ENCODE measurements at regions not wholly inside any gene's neighbourhood (a gene's known extent, or its start where the extent isn't known, plus 50 kb on each side); places are given as distances from the start of the nearest gene placed in this dataset.
"Not testable (repeated sequence)": the region's sequence is repeated elsewhere in the genome, so short reads cannot be mapped to it uniquely, and the experiment has no call there.

DNA sequence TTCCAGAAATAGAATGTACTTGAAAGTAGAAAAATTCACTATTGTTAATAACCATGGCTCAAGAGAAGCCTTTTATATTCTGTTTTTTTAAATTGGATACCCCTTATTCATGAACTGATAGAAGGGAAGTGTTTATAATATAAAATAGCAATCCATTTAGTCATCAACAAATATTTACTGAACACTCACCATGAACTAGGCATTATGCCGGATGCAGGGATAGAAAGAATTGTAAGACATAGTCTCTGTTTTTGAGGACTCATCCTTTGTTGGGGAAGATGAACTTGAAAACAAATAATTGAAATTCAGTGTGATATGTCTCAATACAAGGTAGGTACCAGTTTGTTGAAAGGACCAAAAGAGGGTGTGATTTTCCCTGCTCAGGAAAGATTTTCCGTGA lies 160.9 kb upstream of the SATB1 start:
- DNase-seq = no peak

GRCh38 chr3:18585004-18585968 lies 160.1 kb upstream of the SATB1 start:
- DNase-seq = no peak

DNA sequence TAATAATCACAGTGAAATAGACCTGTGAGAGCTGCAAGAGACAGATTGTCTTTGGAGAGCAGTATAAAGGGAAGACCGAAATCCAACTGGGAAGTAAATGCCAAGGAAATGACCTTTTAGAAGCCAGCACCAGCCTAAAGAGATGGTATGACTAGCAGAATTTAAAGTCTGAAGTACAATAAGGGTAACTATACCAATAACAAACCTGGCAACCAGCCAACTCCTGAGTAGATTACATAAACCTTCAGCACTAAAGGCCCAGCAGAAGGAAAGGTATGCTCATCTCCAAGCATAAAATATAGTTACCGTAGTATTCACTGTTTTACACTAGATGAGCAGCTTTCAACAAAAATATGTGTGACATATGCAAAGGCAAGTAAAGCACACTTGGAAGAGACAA lies 155.1 kb upstream of the SATB1 start:
- no peak for DNase-seq

DNA sequence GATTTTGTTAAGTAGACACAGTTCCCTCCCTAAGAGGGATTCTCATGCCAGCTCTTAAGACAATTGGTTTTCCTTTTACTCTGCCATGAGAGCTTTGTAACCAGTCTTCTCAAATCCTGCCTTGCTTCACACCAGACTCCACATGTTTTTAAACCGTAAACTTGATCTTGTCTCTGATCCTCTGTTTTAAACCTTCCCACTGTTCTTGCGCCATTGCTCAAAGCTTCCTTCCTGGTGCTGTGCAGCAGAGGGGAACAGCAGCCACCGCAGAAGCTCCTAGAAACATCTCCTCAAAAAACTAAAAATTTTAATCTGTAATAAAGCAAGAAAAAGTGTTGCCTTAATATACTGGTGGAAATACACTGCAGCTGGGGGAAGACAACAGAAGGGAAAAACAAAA lies 154.5 kb upstream of the SATB1 start:
- DNase-seq = no peak

DNA sequence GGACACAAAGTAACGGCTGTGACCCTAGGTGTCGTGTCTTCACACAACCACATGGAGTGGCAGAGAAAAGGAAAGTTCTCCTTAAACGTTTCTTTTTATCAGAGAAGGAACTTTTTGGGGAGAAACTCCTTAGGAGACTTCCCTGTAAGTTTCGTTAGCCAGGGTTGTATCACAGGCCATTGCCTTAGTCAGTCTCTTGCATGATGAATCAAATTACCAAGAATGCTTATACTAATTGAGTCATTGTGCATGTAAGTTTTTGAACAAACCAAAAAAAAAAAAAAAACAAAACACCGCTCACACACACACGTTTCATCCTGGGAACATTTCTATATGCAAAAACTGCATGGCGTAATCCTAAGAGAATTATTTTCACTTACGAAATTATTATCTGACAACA lies 150.4 kb upstream of the SATB1 start:
- peak; percentile 10 for DNase-seq

- peak; percentile 4 for DNase-seq
Measured at GRCh38 chr3:18572809-18573208, 147.7 kb upstream of the SATB1 start.

DNA sequence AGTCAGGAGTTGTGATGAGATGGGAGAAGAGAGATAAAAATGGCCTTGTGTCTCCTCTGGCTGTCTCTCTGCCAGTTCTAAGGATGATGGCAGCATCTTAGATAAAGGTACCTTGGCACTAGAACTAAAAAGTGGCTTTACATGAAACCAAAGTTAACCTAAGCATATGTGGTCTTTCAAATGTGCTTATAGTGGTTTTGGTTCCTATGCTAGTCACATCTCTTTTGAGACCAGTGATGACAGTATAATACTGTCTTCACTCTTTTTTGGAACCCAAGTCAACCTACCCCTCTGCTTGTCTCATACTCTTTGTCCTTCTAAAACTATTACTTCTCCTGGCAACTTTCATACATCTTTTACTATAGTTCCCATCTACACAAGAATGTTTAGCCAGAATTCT lies 142.2 kb upstream of the SATB1 start:
- DNase-seq = no peak

GRCh38 chr3:18562364-18563154 lies 137.4 kb upstream of the SATB1 start:
- no peak for DNase-seq

GRCh38 chr3:18559331-18559842 lies 134.2 kb upstream of the SATB1 start:
- DNase-seq = peak; percentile 13

DNA sequence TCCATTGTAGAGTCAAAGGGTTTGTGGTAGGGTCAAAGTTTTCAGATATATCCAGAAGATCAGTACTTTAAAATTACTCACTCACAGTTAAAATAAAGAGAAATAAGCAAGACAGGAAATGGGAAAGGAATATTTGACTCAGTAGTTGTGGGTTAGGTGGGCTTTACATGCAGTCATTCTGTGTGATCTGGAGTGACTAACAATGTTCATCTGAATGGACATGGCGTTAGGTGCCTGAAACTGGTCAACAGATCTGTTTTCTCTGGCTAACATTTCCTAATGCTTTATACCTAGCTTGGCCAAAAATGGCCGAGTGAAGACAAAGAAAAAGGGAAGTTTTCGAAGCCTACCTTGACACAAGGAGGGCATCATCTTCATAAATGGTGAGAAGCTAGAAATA lies 133.4 kb upstream of the SATB1 start:
- no peak for DNase-seq

- DNase-seq = no peak
Measured at GRCh38 chr3:18557216-18557615, 132.1 kb upstream of the SATB1 start.

DNA sequence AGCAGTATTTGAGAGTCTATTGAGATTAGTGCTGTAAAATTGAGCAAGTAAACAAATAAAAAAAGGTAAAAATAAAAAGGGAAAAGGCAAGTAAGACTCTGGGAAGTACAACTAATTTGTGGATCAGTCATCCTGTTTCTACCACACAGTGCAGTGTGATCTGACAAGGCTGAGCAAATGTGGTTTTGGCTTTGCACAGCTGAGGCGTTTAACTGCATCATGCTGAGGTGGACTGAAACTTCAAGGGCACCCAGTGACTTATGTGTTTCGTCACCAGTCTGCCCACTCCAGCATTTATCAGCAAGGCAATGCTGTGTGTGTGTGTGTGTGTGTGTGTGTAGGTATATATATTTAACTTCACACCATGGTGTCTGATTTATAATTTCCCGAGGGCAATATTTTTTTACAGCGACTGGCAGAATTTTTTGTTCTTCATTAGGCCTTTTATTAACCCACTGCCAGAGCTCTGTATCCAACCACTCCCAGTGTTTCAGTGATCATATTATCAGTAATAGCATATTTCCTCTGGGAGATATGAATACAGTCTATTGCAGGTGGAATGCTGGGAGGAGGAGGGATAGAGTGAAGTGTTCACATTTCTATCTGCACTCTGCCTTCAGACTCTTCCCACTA lies 131.5 kb upstream of the SATB1 start:
- DNase-seq = no peak

DNA sequence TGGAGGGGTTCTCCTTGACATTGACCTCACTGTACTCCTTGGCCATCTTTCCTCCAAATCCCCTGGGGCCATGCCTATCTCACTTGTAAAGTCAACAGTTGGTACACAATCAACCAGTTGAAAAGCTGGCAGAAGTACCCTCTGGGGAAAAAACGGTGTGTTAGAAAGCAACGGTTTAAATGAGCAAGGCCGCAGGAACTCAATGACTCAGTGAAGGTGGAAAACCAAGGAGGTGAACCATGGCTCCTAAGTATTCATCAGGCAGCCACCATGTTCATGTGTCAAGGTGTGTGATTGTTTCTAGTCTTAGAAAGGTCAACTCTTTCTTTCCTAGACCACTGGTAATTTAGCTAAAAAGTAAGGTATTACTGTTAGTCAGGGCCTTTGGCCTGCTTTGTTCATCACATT lies 130.9 kb upstream of the SATB1 start:
- no peak for DNase-seq

GRCh38 chr3:18552579-18553105 lies 127.5 kb upstream of the SATB1 start:
- not testable (repeated sequence) for DNase-seq

DNA sequence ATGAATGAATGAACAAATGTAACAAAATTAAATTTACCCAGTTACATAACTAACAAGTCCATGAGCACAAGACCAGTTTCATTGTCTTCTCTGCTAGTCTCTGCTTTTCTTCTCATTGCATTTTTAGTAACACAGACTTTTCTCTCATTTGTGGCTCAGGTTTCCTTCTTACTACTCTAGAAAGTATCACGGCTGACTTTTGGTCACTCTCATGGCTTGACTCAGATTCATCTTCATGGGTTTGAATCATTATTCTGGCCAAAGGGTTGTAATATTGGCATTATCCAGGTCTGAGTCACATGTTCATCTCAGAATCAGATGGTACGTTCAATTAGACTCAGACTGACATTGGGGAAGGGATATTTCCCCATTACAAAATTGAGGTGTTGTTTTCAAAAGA lies 121.5 kb upstream of the SATB1 start:
- DNase-seq = no peak

DNA sequence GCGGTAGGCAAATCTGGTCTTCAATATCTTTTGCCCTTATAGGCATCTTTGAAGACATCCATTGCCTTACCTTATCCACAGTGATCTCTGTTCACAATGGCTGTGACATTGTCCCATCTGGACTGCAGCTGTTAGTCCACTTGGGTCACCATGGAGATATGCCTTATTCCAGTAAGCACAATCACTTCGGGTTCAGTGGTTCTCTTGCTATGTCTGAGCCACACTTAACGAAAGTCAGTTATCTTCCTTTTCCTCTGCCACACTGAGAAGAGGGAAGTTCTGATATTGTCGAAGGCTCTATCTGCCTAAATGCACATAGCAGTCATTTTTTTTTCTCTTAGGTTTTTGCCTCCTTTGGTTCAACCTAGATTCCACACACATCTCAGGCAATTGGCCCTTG lies 119.0 kb upstream of the SATB1 start:
- DNase-seq = no peak

DNA sequence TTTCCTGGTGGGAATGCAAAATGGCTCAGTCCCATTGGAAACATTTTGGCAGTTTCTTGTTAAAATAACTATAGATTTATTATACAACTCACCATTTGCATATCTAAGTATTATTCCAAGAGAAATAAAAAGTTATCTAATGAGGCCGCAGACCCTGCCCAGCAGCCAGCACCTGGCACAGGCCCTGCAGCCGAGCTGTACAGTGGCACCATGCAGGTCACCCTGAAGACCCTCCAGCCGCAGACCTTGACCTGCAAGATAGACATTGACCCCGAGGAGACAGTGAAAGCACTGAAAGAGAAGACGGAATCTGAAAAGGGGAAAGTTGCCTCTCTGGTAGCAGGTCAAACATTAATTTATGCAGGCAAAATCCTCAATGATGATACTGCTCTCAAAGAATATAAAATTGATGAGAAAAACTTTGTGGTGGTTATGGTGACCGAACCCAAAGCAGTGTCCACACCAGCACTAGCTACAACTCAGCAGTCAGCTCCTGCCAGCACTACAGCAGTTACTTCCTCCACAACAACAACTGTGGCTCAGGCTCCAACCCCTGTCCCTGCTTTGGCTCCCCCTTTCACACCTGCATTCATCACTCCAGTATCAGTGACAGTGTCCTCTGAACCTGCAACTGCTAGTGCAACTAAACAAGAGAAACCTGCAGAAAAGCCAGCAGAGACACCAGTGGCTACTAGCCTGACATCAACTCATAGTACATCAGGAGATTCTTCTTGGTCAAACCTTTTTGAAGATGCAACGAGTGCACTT lies 113.5 kb upstream of the SATB1 start:
- no peak for DNase-seq

- peak; percentile 1 for DNase-seq
Measured at GRCh38 chr3:18533039-18533438, 107.9 kb upstream of the SATB1 start.

GRCh38 chr3:18531662-18532061 lies 106.5 kb upstream of the SATB1 start:
- DNase-seq = no peak

GRCh38 chr3:18529631-18530030 lies 104.5 kb upstream of the SATB1 start:
- no peak for DNase-seq

- no peak for DNase-seq
Measured at GRCh38 chr3:18527691-18528090, 102.6 kb upstream of the SATB1 start.

- DNase-seq = no peak
Measured at GRCh38 chr3:18526667-18527066, 101.5 kb upstream of the SATB1 start.

All from fibroblast of upper back skin (primary cell).